Pancreas (tissue), 10 donors: ENCODE measurements at regions not wholly inside any gene's neighbourhood (a gene's known extent, or its start where the extent isn't known, plus 50 kb on each side); places are given as distances from the start of the nearest gene placed in this dataset.
A peak's percentile ranks its signal among the peaks of the same experiment; 100 is the strongest.

Source experiments
- ATAC-seq, 4 donors: fragments of 200-7000 bp; cut with Tn5 transposase; one replicate each; pipeline versions ENCODE4 v1.8.0 to v1.9.1; 2020; ENCODE audit warnings: mild to moderate bottlenecking in 4 of 4, moderate library complexity in 4 of 4
- DNase-seq, 6 donors: peaks; one replicate each; pipeline ENCODE4 v3.0.0-alpha.2; 2020
- FAIRE-seq: peaks from 2 replicates; lab custom pipeline; 2012; peaks lifted over from hg19 to GRCh38; lab: Jason Lieb, UNC
- H3K27ac ChIP-seq, 4 donors: fragments of 200-600 bp; sonication (generic); 1 replicate in 3 of 4; 2 replicates in 1 of 4; pipeline versions ENCODE4 v1.5.0 to v1.8.0; 2020
- H3K27me3 ChIP-seq, 4 donors: fragments of 200-600 bp; one replicate each; pipeline ENCODE4 v1.8.0; 2021
- H3K36me3 ChIP-seq, 3 donors: fragments of 200-600 bp; sonication (generic) in 1 of 3; one replicate each; pipeline versions ENCODE4 v1.5.0 to v1.8.0; 2020 to 2021
- H3K4me1 ChIP-seq, 3 donors: fragments of 200-600 bp; one replicate each; pipeline ENCODE4 v1.8.0; 2021
- H3K4me3 ChIP-seq, 4 donors: fragments of 200-600 bp; sonication (generic) in 2 of 4; one replicate each; pipeline versions ENCODE4 v1.5.0 to v1.8.0; 2020 to 2021
- H3K9me3 ChIP-seq, 4 donors: fragments of 200-600 bp; one replicate each; pipeline ENCODE4 v1.8.0; 2021
- WGBS, 2 donors: extraction: QIAGEN DNeasy Blood & Tissue Kit; methylation state at CpG; one replicate each; pipeline ENCODE4 v1.1.7; 2013; 5-methylcytosine and 5-hydroxymethylcytosine counted together
- intact Hi-C, 3 donors: fragments of 100-400 bp; cut with DNase I; formaldehyde crosslinking; loops; one replicate each; pipeline versions ENCODE4 v1.11.1 to v1.14.2; 2022
- TF ChIP-seq, protein P1 (sequence below), 4 donors: fragments of 200-600 bp; sonication (generic) in 3 of 4; IDR thresholded peaks; one replicate each; pipeline versions ENCODE4 v1.5.0 to v1.8.0; 2021; ENCODE audit warnings: antibody characterized with exemption in 4 of 4
- donor health status: healthy with polysubstance abuse.
- donor health status: DM: no; HTN: no; CAD: no; lungs with moderate emphysema.
- donor health status: DM: no; HTN: no; CAD: no.
- donor health status: control.
- donor health status: control.
- donor health status: Bipolar disorder and iron deficiency.
- donor health status: DM: yes; HTN: yes; CAD: no.
- donor health status: DM: no; HTN: no; CAD: no.
- donor health status: DM: no; HTN: no; CAD: no.
- donor health status: DM: yes; HTN: yes; CAD: no.

- H3K27ac ChIP-seq = no peak overlapping the region
- no peak overlapping the region for H3K4me3 ChIP-seq
- no peaks in the 10 kb centered on the region for H3K9me3 ChIP-seq
- 84 to 86% methylated on average over 2 of the region's 2 CpGs for WGBS, 2 donors
- ATAC-seq = no peak
- peaks cover 0 to 29% (median 20%) of the 10 kb centered on the region in 3 donors for H3K4me1 ChIP-seq
- intact Hi-C loops = no loop called here
- no peak for FAIRE-seq
- TF ChIP-seq, protein P1, sequence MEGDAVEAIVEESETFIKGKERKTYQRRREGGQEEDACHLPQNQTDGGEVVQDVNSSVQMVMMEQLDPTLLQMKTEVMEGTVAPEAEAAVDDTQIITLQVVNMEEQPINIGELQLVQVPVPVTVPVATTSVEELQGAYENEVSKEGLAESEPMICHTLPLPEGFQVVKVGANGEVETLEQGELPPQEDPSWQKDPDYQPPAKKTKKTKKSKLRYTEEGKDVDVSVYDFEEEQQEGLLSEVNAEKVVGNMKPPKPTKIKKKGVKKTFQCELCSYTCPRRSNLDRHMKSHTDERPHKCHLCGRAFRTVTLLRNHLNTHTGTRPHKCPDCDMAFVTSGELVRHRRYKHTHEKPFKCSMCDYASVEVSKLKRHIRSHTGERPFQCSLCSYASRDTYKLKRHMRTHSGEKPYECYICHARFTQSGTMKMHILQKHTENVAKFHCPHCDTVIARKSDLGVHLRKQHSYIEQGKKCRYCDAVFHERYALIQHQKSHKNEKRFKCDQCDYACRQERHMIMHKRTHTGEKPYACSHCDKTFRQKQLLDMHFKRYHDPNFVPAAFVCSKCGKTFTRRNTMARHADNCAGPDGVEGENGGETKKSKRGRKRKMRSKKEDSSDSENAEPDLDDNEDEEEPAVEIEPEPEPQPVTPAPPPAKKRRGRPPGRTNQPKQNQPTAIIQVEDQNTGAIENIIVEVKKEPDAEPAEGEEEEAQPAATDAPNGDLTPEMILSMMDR (IDR thresholded peaks at IDR 0.05) = no peak
- no peak for DNase-seq
- H3K27me3 ChIP-seq = no peaks in the 10 kb centered on the region
- H3K36me3 ChIP-seq = no peaks in the 10 kb centered on the region
Observed at GRCh38 chr1:201711811-201712210, 117.1 kb upstream of the IPO9 start.

GRCh38 chr1:201712387-201713085, 116.4 kb upstream of the IPO9 start:
- peaks cover 0 to 29% (median 20%) of the 10 kb centered on the region in 3 donors for H3K4me1 ChIP-seq
- TF ChIP-seq, protein P1 (IDR thresholded peaks at IDR 0.05) = no peak
- ATAC-seq (no peak), DNase-seq (peak in 1 of 6 donors; percentile 52), FAIRE-seq (no peak)
- intact Hi-C loops = no loop called here
- H3K36me3 ChIP-seq = no peaks in the 10 kb centered on the region
- no peaks in the 10 kb centered on the region for H3K27me3 ChIP-seq
- no peak overlapping the region for H3K4me3 ChIP-seq
- H3K9me3 ChIP-seq = no peaks in the 10 kb centered on the region
- WGBS, 2 donors = 64 to 73% methylated on average over 7 of the region's 7 CpGs
- H3K27ac ChIP-seq = peak overlapping the region; percentile 75 to 89 (median 84)

DNA sequence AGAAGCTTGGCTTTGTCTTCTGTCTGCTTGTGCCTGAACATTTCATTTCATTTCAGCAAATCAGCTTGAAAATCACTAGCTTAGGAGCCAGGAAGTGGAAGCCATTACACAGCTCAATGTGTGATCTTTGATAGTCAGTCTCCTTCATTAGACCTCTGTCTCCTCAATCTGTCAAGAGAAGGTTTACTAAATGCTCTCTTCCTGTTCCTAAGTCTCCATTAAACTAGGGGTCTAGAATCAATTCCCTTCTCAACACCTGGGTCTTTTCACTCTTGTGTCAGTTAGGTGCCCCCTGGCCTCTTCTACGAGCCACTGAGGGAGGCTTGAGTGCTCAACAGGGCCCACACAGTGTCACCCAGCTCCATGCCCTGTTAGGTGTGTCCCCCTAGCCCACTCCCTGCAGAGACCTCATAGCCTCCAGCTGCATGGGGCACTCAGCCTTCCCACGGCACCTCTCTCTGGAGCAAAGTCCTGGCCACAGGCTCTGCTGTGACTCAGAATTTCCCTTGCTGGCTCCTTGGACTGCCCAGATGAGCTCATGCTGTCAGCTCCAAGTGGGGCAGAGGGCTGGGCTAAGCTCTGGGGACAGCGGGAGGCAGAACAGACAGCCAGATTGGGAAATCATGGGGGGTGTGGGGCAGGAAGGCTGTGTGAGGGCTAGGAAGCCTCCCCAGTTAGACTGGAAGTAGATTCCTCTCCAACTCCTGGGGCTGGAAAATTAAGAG, 115.7 kb upstream of the IPO9 start:
- H3K36me3 ChIP-seq = no peaks in the 10 kb centered on the region
- DNase-seq (peak; percentile 80 to 98 (median 96)), ATAC-seq (peak; percentile 85 to 91 (median 90)), FAIRE-seq (peak; percentile 51)
- TF ChIP-seq, protein P1 (IDR thresholded peaks at IDR 0.05) = no peak
- H3K27me3 ChIP-seq = no peaks in the 10 kb centered on the region
- intact Hi-C loops = no loop called here
- H3K4me3 ChIP-seq = no peak overlapping the region
- 27 to 34% methylated on average over 3 of the region's 3 CpGs for WGBS, 2 donors
- peak overlapping the region; percentile 75 to 89 (median 84) for H3K27ac ChIP-seq
- peaks cover 0 to 29% (median 20%) of the 10 kb centered on the region in 3 donors for H3K4me1 ChIP-seq
- H3K9me3 ChIP-seq = no peaks in the 10 kb centered on the region

DNA sequence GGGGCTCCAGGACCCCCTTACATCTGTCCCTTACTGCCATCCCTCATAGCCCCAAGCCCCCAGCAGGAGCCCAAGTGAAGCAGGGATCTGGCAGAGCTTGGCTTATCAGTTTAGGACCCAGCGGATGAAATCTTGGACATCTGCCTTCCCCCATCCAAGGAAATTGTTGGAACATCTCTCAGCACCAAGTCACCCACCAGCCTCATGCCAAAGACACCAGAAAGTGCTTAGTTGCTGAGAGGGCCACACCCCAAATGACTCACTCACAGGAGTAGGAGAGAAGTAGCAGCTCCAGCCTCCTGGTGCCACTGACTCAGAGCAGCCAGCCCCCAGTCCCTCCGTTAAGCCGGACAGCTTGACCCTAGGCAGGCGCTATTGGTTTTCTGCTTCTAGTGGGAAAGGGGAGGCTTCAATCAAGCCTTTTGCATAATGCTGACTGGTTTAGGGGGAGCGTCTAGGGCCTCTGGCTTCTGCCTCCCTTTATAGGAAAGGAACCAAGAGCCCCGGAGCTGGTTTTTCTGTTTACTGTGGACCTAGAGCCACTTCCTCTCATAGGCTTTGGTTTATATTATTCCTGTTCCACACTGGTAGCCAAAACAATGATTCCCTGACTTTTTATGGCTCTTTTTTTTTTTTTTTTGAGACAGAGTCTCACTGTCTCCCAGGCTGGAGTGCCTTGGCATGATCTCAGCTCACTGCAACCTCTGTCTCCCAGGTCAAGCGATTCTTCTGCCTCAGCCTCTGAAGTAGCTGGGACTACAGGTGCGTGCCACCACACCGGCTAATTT, 114.2 kb upstream of the IPO9 start:
- FAIRE-seq (no peak), ATAC-seq (peak; percentile 52 to 78 (median 65)), DNase-seq (peak in 5 of 6 donors; percentile 58 to 79 (median 67))
- H3K27me3 ChIP-seq = no peaks in the 10 kb centered on the region
- WGBS, 2 donors = 86 to 88% methylated on average over 9 of the region's 9 CpGs
- TF ChIP-seq, protein P1 (IDR thresholded peaks at IDR 0.05) = no peak
- no peaks in the 10 kb centered on the region for H3K9me3 ChIP-seq
- H3K36me3 ChIP-seq = no peaks in the 10 kb centered on the region
- H3K4me3 ChIP-seq = no peak overlapping the region
- H3K4me1 ChIP-seq = peaks cover 0 to 29% (median 20%) of the 10 kb centered on the region in 3 donors
- intact Hi-C loops = no loop called here
- H3K27ac ChIP-seq = peak overlapping the region; percentile 75 to 89 (median 84)
